Astrocyte (in vitro differentiated cells and primary cell): ENCODE measurements at regions not wholly inside any gene's neighbourhood (a gene's known extent, or its start where the extent isn't known, plus 50 kb on each side); places are given as distances from the start of the nearest gene placed in this dataset.

Source experiments
- DNase-seq: peaks from one replicate; pipeline ENCODE4 v3.0.0-alpha.2; 2010; ENCODE audit warnings: low read depth
- FAIRE-seq: peaks from 2 replicates; lab custom pipeline; 2011; peaks lifted over from hg19 to GRCh38; lab: Jason Lieb, UNC
- H2AFZ ChIP-seq: 2 replicates; pipeline ENCODE4 v1.6.0; 2012; ENCODE audit warnings: low read depth, low read length, inconsistent platforms
- H3K27ac ChIP-seq: 2 replicates; pipeline ENCODE4 v1.5.1; 2011; ENCODE audit warnings: low read depth, low read length, inconsistent platforms
- H3K27me3 ChIP-seq: 2 replicates; pipeline ENCODE4 v1.6.0; 2011; ENCODE audit warnings: low read length, inconsistent platforms; ENCODE audit not compliant: insufficient read depth
- H3K36me3 ChIP-seq: 2 replicates; pipeline ENCODE4 v1.5.1; 2011; ENCODE audit warnings: low read length, inconsistent platforms; ENCODE audit not compliant: insufficient read depth
- H3K4me1 ChIP-seq: 2 replicates; pipeline ENCODE4 v1.5.1; 2011; ENCODE audit warnings: low read length, inconsistent platforms; ENCODE audit not compliant: insufficient read depth
- H3K4me2 ChIP-seq: 2 replicates; pipeline ENCODE4 v1.6.0; 2012; ENCODE audit warnings: low read length, inconsistent platforms
- H3K4me3 ChIP-seq: 2 replicates; pipeline ENCODE4 v1.5.1; 2011; ENCODE audit warnings: low read depth, mild to moderate bottlenecking, low read length, inconsistent platforms; ENCODE audit not compliant: insufficient read depth
- H3K79me2 ChIP-seq: 2 replicates; pipeline ENCODE4 v1.6.0; 2012; ENCODE audit warnings: mild to moderate bottlenecking, low read length, inconsistent platforms; ENCODE audit not compliant: insufficient read depth
- H3K9ac ChIP-seq: 2 replicates; pipeline ENCODE4 v1.6.0; 2012; ENCODE audit warnings: mild to moderate bottlenecking, low read length, inconsistent platforms
- H3K9me3 ChIP-seq: 2 replicates; pipeline ENCODE4 v1.5.1; 2012; ENCODE audit warnings: low read depth, mild to moderate bottlenecking, low read length, inconsistent platforms; ENCODE audit not compliant: insufficient read depth
- H4K20me1 ChIP-seq: 2 replicates; pipeline ENCODE4 v1.6.0; 2012; ENCODE audit warnings: low read length, inconsistent platforms; ENCODE audit not compliant: insufficient read depth
- H3K27ac Mint-ChIP-seq: one replicate; pipeline ENCODE4 v1.8.0; 2021; ENCODE audit warnings: mild to moderate bottlenecking, mixed read lengths; ENCODE audit not compliant: unreplicated experiment
- H3K27me3 Mint-ChIP-seq: one replicate; pipeline ENCODE4 v1.8.0; 2021; ENCODE audit warnings: low read depth, mixed read lengths; ENCODE audit not compliant: unreplicated experiment
- H3K36me3 Mint-ChIP-seq: one replicate; pipeline ENCODE4 v1.8.0; 2021; ENCODE audit warnings: low read depth, mixed read lengths; ENCODE audit not compliant: unreplicated experiment
- H3K4me1 Mint-ChIP-seq: one replicate; pipeline ENCODE4 v1.8.0; 2021; ENCODE audit warnings: low read depth, mixed read lengths; ENCODE audit not compliant: unreplicated experiment
- H3K4me3 Mint-ChIP-seq: one replicate; pipeline ENCODE4 v1.8.0; 2021; ENCODE audit warnings: mild to moderate bottlenecking, moderate library complexity, mixed read lengths; ENCODE audit not compliant: unreplicated experiment
- H3K9me3 Mint-ChIP-seq: one replicate; pipeline ENCODE4 v1.8.0; 2021; ENCODE audit warnings: mild to moderate bottlenecking, mixed read lengths; ENCODE audit not compliant: unreplicated experiment
- CTCF ChIP-seq: IDR thresholded peaks from 2 replicates; pipeline ENCODE4 v1.5.1; 2011; ENCODE audit warnings: low read depth, mild to moderate bottlenecking, inconsistent platforms, low read length, moderate library complexity; ENCODE audit not compliant: insufficient read depth
- EZH2 ChIP-seq: IDR thresholded peaks from 2 replicates; pipeline ENCODE4 v1.6.1; 2012; ENCODE audit warnings: mild to moderate bottlenecking, low read length, inconsistent platforms; ENCODE audit not compliant: insufficient read depth

GRCh38 chr12:125604976-125605375 is 539.7 kb downstream of the AACS start:
- H2AFZ ChIP-seq, result no peak overlapping the region
- H3K27me3 ChIP-seq, result no peaks in the 10 kb centered on the region
- no peak overlapping the region for H3K4me3 ChIP-seq
- DNase-seq (no peak), FAIRE-seq (no peak)
- no peaks in the 10 kb centered on the region for H3K79me2 ChIP-seq
- H3K4me2 ChIP-seq, result no peak overlapping the region
- Mint-ChIP-seq H3K9me3 (no peaks in the 10 kb centered on the region), H3K36me3 (no peaks in the 10 kb centered on the region), H3K27ac (no peak overlapping the region), H3K4me3 (no peak overlapping the region), H3K4me1 (no peaks in the 10 kb centered on the region), H3K27me3 (no peaks in the 10 kb centered on the region)
- TF ChIP-seq EZH2 (no peak), CTCF (no peak)
- H3K36me3 ChIP-seq, result no peaks in the 10 kb centered on the region
- no peak overlapping the region for H3K9ac ChIP-seq
- no peak overlapping the region for H3K27ac ChIP-seq
- H3K4me1 ChIP-seq, result no peaks in the 10 kb centered on the region
- H3K9me3 ChIP-seq, result no peaks in the 10 kb centered on the region
- H4K20me1 ChIP-seq, result no peaks in the 10 kb centered on the region

- no peaks in the 10 kb centered on the region for H3K27me3 Mint-ChIP-seq
- Histone ChIP-seq H3K9ac (no peak overlapping the region), H3K4me2 (no peak overlapping the region), H3K9me3 (no peaks in the 10 kb centered on the region), H4K20me1 (no peaks in the 10 kb centered on the region), H3K4me3 (no peak overlapping the region), H2AFZ (no peak overlapping the region), H3K27ac (no peak overlapping the region), H3K36me3 (no peaks in the 10 kb centered on the region), H3K79me2 (no peaks in the 10 kb centered on the region), H3K4me1 (no peaks in the 10 kb centered on the region), H3K27me3 (no peaks in the 10 kb centered on the region)
- TF ChIP-seq CTCF, result no peak
- H3K27ac Mint-ChIP-seq, result no peak overlapping the region
- no peaks in the 10 kb centered on the region for H3K36me3 Mint-ChIP-seq
- H3K9me3 Mint-ChIP-seq, result no peaks in the 10 kb centered on the region
- no peak for DNase-seq
- H3K4me3 Mint-ChIP-seq, result no peak overlapping the region
- H3K4me1 Mint-ChIP-seq, result no peaks in the 10 kb centered on the region
- no peak for FAIRE-seq
Observed at GRCh38 chr12:125606312-125606711, 541.1 kb downstream of the AACS start.

GRCh38 chr12:125610292-125610691 is 545.1 kb downstream of the AACS start:
- no peaks in the 10 kb centered on the region for H3K4me1 Mint-ChIP-seq
- no peak overlapping the region for H2AFZ ChIP-seq
- no peak overlapping the region for H3K4me3 ChIP-seq
- no peak overlapping the region for H3K9ac ChIP-seq
- no peaks in the 10 kb centered on the region for H4K20me1 ChIP-seq
- H3K4me3 Mint-ChIP-seq, result no peak overlapping the region
- H3K36me3 ChIP-seq, result no peaks in the 10 kb centered on the region
- no peaks in the 10 kb centered on the region for H3K9me3 Mint-ChIP-seq
- no peak for FAIRE-seq
- no peaks in the 10 kb centered on the region for H3K27me3 ChIP-seq
- H3K4me2 ChIP-seq, result no peak overlapping the region
- H3K27ac Mint-ChIP-seq, result no peak overlapping the region
- H3K36me3 Mint-ChIP-seq, result no peaks in the 10 kb centered on the region
- no peaks in the 10 kb centered on the region for H3K27me3 Mint-ChIP-seq
- no peaks in the 10 kb centered on the region for H3K9me3 ChIP-seq
- no peak for DNase-seq
- no peak for TF ChIP-seq EZH2
- no peak for TF ChIP-seq CTCF
- H3K27ac ChIP-seq, result no peak overlapping the region
- H3K79me2 ChIP-seq, result no peaks in the 10 kb centered on the region
- no peaks in the 10 kb centered on the region for H3K4me1 ChIP-seq
